ENCODE measurements at regions not wholly inside any gene's neighbourhood (a gene's known extent, or its start where the extent isn't known, plus 50 kb on each side); places are given as distances from the start of the nearest gene placed in this dataset.

- TF ChIP-seq MLLT1 (IDR thresholded peaks at IDR 0.05): no peak
Measured at GRCh38 chr5:174448662-174449061, 275.7 kb upstream of the MSX2 start (continued).

- POLR2A ChIA-PET: no interaction called here
- no peak for TF ChIP-seq IRF4 (IDR thresholded peaks at IDR 0.05; ENCODE audit: low read depth, low read length)
- TF ChIP-seq CREB1 (IDR thresholded peaks at IDR 0.05; ENCODE audit: low read depth): no peak
- TF ChIP-seq RAD51 (IDR thresholded peaks at IDR 0.05): no peak
- no peak for TF ChIP-seq BHLHE40 (IDR thresholded peaks at IDR 0.05; ENCODE audit: borderline replicate concordance in 1 of 2, low read depth in 2 of 2, low read length in 1 of 2)
- TF ChIP-seq E2F4 (IDR thresholded peaks at IDR 0.05; ENCODE audit: low read depth, low read length): no peak
- no peak for FAIRE-seq
Measured at GRCh38 chr5:174453690-174454089, 270.7 kb upstream of the MSX2 start.

More at GRCh38 chr5:174453690-174454089, 270.7 kb upstream of the MSX2 start:
- DNase-seq (ENCODE audit: low read depth, low spot score) (no peak), ATAC-seq (no peak)
- in situ Hi-C loops (cut with MboI) (no loop called here), intact Hi-C loops (cut with micrococcal nuclease; ENCODE audit: unreplicated experiment) (no loop called here)
- no peaks in the 10 kb centered on the region for H3K4me1 ChIP-seq (ENCODE audit: control insufficient read depth, insufficient read depth, low read length)
- WGBS (ENCODE audit: insufficient coverage, insufficient replicate concordance, low lambda C conversion rate, missing lambda C conversion rate): 32% methylated on average over 2 of the region's 2 CpGs
- RAD21 ChIA-PET (ENCODE audit: unreplicated experiment): no interaction called here
- H2AFZ ChIP-seq (ENCODE audit: control insufficient read depth, low read depth, low read length): no peak overlapping the region
- no peak overlapping the region for H3K4me3 ChIP-seq
- H3K27me3 ChIP-seq (replicated peaks in 1 of 2; ENCODE audit: control insufficient read depth in 2 of 2, insufficient read depth in 2 of 2, low read length in 1 of 2): no peaks in the 10 kb centered on the region
- SMC1A ChIA-PET (ENCODE audit: uncharacterized antibody, unreplicated experiment): no interaction called here
- BruUV-seq (replicated peaks): no TSS peak
- H3K79me2 ChIP-seq (ENCODE audit: control insufficient read depth, insufficient read depth, low read length): no peaks in the 10 kb centered on the region
- no peaks in the 10 kb centered on the region for H3K36me3 ChIP-seq (ENCODE audit: control insufficient read depth in 2 of 2, insufficient read depth in 2 of 2, low read length in 1 of 2)
- H3K4me2 ChIP-seq (ENCODE audit: control insufficient read depth, insufficient read depth): no peak overlapping the region
- no peaks in the 10 kb centered on the region for H3K9me3 ChIP-seq (replicated peaks; ENCODE audit: control insufficient read depth, insufficient read depth, low read length)
- H3K27ac ChIP-seq (ENCODE audit: control insufficient read depth, insufficient read depth): no peak overlapping the region
- CTCF ChIA-PET: no interaction called here
- no peaks in the 10 kb centered on the region for H4K20me1 ChIP-seq (ENCODE audit: control insufficient read depth, insufficient read depth)
- no peak overlapping the region for H3K9ac ChIP-seq (ENCODE audit: control insufficient read depth, insufficient read depth, low read length)

Data from GM12878 (cell line).